NCI-H524 (cell line): ENCODE measurements at regions not wholly inside any gene's neighbourhood (a gene's known extent, or its start where the extent isn't known, plus 50 kb on each side); places are given as distances from the start of the nearest gene placed in this dataset.

Experiments used
- DNase-seq, 2 experiments: peaks; one replicate each; lab custom pipeline; 2025; lab: John Stamatoyannopoulos, UW

DNA sequence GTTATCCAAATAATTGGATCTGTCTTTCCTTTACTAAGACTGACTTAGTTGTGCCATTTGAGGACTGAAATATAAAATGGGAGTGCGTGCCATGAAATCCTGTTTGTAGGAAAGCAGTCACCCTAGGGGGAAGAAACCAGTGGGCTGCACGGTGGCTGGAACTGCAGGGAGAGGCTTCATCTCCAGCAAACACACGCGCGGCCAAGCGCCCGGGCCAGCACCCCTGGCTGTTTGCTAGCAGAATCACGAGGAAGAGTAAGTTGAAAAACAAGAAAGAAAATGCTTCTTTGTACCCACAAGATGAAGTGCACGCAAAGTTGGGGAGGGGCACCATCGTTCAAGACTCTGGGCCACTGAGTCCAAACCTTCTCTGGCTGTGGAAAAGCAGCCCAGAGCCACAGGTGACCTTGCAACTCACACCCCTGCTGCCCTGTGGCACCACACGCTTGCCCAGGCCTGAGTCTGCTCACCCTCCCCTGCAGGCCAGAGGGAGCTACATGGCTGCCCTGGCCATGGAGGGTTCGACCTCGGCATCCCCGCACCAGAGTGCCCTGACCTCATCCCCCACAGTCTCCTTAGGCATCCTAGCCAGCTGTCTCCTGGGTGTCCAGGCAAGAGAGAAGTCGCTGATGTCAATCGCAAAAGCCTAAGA is 55.2 kb downstream of the IRX2 start:
- no peak for DNase-seq

DNA sequence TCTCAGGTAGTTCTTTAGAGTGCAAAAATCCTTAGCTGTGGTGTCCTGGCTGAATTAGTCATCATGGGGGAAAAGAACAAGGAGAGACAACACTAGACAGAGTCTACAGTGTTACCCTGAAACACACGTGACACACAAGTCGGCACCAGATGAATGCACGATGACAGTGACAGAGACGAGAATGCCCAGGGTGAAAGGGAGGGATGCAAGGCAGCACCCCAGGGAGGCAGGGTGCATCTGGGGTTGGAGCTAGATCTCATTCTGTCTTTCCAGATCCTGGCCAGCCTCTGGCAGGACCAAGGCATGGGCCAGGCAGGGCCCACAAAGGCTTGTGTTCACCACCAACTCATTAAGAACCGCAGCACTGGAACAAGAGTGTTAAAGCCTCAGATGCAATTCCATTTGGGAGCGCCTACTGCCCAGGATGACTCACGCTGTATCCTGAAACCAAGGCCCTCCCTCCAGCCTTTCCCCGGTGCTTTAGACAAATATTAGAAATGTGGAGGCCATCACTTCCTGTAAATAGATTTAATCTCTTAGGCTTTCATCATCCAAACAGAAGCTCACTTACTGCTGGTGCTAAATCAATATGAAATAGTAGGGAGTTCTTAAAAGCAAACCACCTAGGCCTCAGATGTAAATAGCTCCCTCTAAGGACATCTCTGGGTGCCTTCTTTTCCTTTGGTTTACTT is 56.1 kb downstream of the IRX2 start:
- DNase-seq: no peak

GRCh38 chr5:2691530-2691929 is 59.9 kb downstream of the IRX2 start:
- no peak for DNase-seq

GRCh38 chr5:2690293-2690692 is 61.2 kb downstream of the IRX2 start:
- DNase-seq: no peak

GRCh38 chr5:2688586-2688985 is 62.9 kb downstream of the IRX2 start:
- no peak for DNase-seq

DNA sequence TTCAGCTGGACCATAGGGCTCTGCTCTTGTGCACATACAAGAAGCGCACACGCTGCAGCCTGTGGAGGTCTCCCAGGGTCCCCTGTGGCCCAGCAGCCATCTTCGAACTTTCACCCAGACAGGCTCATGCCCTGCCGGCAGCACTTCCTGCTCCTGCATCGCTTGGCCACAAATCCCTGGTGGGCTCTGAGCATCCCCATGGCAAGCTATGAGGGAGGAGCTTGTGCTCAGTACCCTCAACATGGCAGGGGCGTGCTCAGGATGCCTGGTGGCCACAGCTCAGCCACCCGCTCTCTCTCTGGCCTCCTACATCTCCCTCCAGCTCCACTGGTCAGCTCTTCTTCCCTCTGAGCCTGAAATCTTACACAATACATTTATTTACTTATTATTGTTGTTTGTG is 63.7 kb downstream of the IRX2 start:
- DNase-seq: no peak

DNA sequence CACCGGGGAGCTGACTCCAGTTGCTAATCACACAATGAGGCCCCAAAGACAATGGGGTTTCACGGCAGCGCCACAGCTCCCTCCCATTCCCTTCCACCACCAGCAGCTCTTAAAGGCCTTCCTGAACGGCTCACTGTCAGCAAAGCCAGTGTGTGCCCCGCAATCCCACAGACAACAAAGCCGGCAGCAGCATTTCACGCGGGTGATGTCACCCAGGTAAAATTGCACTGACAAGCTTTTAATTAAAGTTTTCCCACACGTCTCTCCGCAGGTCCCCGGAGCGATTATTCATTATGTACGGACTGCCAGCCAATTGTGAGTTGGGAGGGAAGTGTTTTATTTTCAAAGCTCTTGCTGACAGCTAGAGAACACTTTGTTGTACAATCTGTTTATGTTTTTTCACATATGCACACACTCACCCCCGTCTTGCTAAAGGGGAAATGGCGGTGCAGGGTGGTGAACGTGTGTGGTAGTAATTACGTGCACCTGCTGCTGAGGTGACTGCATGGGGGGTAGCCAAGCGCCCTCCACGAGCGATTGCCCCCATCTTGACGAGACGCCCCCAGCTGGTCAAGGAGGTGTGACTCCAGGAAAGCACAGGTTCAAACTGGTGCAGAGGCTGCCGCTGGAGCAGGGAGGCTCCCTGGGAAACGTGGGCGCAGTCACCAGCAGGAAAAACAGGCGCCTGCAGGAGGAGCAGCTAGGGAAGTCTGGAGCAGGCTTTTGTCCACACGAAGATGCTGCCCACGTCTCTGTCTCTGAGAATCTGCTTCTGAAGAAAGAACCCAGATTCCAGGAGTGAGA is 65.0 kb downstream of the IRX2 start:
- DNase-seq: no peak

DNA sequence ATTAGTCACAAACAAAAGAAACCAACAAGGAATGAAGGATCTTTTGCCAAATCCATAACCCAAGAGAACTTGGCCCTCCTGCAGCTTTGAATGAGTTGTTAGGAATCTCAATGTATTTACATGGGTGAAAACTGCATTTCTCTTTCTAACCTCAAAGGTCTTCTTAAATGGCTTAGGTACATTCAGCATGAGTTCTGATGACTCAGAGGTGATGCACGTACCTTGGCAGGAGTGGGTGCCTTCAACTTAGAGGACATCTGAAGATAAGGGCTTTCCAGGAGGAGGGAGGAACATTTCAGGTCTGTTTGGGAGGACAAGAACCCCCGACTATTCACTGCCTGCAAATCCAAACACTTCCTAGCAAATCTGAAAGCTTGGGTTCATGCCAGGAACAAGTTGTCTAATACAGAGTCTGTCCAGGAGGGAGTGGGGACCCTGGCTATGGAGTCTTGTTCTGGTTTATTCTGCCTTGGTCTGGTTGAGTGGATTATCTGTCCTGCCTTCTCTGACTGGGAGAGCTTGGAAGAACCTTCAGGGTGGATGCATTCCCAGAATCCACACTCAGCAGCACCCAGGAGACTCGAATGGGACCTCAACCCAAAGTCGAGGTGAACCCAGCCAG is 65.7 kb downstream of the IRX2 start:
- DNase-seq: no peak

DNA sequence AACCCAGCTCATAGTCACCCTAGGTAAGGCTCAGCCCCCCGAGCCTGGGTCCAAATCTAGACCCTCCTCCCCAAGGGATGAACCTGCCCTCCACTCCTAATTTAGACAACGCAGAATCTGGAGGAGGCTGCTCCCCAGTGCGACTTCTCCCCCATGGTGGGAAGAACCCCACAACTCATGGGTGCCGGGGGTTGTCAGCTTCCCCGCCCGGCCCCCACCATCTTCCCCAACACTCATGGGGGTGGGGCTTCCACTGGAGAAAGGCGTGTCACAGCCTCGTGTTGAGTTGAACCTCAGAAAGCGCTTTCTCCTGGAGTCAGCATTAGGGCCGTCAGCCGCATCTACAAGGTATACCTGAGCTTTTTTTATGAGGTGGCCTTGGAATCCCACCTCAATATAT is 66.9 kb downstream of the IRX2 start:
- no peak for DNase-seq

GRCh38 chr5:2683720-2684119 is 67.8 kb downstream of the IRX2 start:
- no peak for DNase-seq

GRCh38 chr5:2681476-2681875 is 70.0 kb downstream of the IRX2 start:
- DNase-seq: no peak

DNA sequence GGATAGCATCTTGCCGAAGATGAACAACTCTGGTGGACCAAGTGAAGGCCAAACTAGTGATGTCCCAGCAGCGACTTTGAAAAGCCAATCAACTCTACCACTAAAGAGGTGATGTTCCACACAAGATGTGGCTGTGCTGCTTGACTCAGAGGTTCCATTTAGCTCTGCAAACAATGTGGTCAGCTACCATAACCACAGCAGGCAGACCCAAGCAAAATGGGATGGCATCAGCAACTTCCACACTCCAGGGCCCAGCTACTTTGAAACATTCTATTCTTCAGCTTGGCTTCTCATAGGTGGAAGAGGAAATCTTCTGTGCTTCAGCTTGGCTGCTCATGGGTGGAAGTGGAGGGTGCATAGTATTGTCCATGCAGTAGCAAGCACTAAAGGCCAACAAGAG is 70.5 kb downstream of the IRX2 start:
- DNase-seq: no peak

GRCh38 chr5:2677689-2678088 is 73.8 kb downstream of the IRX2 start:
- no peak for DNase-seq

- DNase-seq: no peak
Observed at GRCh38 chr5:2675548-2675947, 75.9 kb downstream of the IRX2 start.

DNA sequence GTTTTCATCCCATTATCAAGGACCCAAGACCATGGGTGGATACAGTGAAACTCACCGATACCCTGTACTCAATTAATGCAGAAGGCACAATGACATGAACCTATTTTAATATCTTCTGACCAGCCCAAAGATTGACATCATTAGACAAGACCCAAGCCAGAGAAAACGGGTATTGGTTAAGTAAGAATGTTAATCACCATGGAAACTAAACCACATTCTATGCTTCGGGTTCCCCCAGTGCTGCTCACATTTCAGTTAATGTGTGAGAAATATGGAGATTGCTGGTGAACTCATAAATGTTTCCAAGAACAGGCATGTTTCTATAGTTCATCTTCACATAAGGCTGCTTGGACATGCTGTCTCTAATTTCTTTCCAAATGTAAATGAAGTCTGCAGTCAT is 77.0 kb downstream of the IRX2 start:
- no peak for DNase-seq

- DNase-seq: no peak
Observed at GRCh38 chr5:2670940-2671339, 80.5 kb downstream of the IRX2 start.

GRCh38 chr5:2669913-2670312 is 81.6 kb downstream of the IRX2 start:
- DNase-seq: no peak

DNA sequence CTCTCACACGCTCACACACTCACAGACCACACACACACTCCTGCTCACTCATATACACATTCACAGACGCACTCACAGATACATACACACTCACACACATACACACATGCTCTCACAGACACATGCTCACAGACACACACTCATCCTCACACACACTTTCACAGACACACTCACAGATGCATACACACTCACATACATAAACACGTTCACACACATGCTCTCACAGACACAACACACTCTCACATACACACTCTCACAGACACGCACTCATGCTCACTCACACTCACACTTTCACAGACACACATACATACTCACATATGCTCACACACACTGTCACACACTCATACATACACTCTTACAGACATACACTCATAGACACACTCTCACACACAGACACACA is 82.2 kb downstream of the IRX2 start:
- no peak for DNase-seq

GRCh38 chr5:2666081-2666480 is 85.4 kb downstream of the IRX2 start:
- DNase-seq: no peak

DNA sequence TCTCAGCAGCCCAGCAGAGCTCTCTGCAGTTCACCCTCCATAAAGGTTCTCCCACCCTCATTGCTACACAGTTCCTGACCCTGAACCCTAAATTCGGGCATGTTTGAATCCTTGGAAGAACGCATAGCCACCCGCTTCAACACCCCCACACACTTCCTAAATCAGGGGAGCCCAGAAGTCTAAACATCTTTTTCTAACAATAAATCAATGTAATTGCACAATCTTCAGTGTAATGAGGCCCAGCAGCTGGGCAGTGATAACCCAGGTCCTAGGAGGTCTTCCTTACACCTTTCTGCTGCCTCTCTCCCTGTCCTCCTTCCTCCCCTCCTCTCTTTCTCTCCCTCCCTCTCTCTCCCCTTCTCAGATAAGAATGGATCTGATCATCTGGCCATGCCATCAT is 88.0 kb downstream of the IRX2 start:
- DNase-seq: no peak

GRCh38 chr5:2660315-2660714 is 91.2 kb downstream of the IRX2 start:
- no peak for DNase-seq

GRCh38 chr5:2658881-2659470 is 92.5 kb downstream of the IRX2 start:
- no peak for DNase-seq
